Suprapubic skin (tissue), 4 donors: ENCODE measurements at regions not wholly inside any gene's neighbourhood (a gene's known extent, or its start where the extent isn't known, plus 50 kb on each side); places are given as distances from the start of the nearest gene placed in this dataset.

Experiments
- DNase-seq, 2 donors: peaks; one replicate each; pipeline ENCODE4 v3.0.0-alpha.2; 2019; ENCODE audit warnings: low spot score in 2 of 2
- H3K27ac ChIP-seq: fragments of 200-600 bp; sonication (generic); one replicate; pipeline ENCODE4 v1.5.1; 2019
- H3K27me3 ChIP-seq: fragments of 200-600 bp; sonication (generic); one replicate; pipeline ENCODE4 v1.5.1; 2019
- H3K36me3 ChIP-seq: fragments of 200-600 bp; sonication (generic); one replicate; pipeline ENCODE4 v1.5.1; 2019
- H3K4me1 ChIP-seq: fragments of 200-600 bp; sonication (generic); one replicate; pipeline ENCODE4 v1.5.1; 2019
- H3K4me3 ChIP-seq: fragments of 200-600 bp; sonication (generic); one replicate; pipeline ENCODE4 v1.5.1; 2019; ENCODE audit warnings: mild to moderate bottlenecking
- H3K9me3 ChIP-seq: fragments of 200-600 bp; sonication (generic); one replicate; pipeline ENCODE4 v1.5.1; 2019
- EP300 ChIP-seq: sonication (generic); formaldehyde crosslinking; IDR thresholded peaks from one replicate; pipeline ENCODE4 v1.6.1; 2017; ENCODE audit warnings: antibody characterized with exemption
- POLR2A ChIP-seq, 2 donors: fragments of 450-650 bp; IDR thresholded peaks; one replicate each; pipeline ENCODE4 v1.6.1; 2017; ENCODE audit warnings: antibody characterized with exemption in 2 of 2, mild to moderate bottlenecking in 2 of 2, moderate library complexity in 2 of 2
- POLR2AphosphoS5 ChIP-seq, 3 donors: sonication (generic); formaldehyde crosslinking; IDR thresholded peaks; one replicate each; pipeline ENCODE4 v1.6.1; 2017; ENCODE audit warnings: antibody characterized with exemption in 3 of 3
- WGBS: methylation state at CpG from one replicate; pipeline ENCODE4 v1.1.5; 2018; 5-methylcytosine and 5-hydroxymethylcytosine counted together
- TF ChIP-seq, protein P1 (sequence below), 2 donors: fragments of 200-600 bp in 1 of 2; fragments of 450-650 bp in 1 of 2; sonication (generic) in 1 of 2; IDR thresholded peaks; one replicate each; pipeline ENCODE4 v1.5.1; 2016 to 2019; ENCODE audit warnings: antibody characterized with exemption in 2 of 2, mild to moderate bottlenecking in 1 of 2, moderate library complexity in 1 of 2

- DNase-seq = no peak
- Histone ChIP-seq H3K4me1 (peaks cover 5% of the 10 kb centered on the region), H3K36me3 (no peaks in the 10 kb centered on the region), H3K27ac (peak overlapping the region; percentile 76), H3K9me3 (no peaks in the 10 kb centered on the region), H3K27me3 (no peaks in the 10 kb centered on the region), H3K4me3 (no peak overlapping the region)
- 38% methylated on average over 4 of the region's 4 CpGs for WGBS
- TF ChIP-seq POLR2A (IDR thresholded peaks at IDR 0.05) (no peak), POLR2AphosphoS5 (IDR thresholded peaks at IDR 0.05) (no peak), EP300 (no peak)
- TF ChIP-seq, protein P1, sequence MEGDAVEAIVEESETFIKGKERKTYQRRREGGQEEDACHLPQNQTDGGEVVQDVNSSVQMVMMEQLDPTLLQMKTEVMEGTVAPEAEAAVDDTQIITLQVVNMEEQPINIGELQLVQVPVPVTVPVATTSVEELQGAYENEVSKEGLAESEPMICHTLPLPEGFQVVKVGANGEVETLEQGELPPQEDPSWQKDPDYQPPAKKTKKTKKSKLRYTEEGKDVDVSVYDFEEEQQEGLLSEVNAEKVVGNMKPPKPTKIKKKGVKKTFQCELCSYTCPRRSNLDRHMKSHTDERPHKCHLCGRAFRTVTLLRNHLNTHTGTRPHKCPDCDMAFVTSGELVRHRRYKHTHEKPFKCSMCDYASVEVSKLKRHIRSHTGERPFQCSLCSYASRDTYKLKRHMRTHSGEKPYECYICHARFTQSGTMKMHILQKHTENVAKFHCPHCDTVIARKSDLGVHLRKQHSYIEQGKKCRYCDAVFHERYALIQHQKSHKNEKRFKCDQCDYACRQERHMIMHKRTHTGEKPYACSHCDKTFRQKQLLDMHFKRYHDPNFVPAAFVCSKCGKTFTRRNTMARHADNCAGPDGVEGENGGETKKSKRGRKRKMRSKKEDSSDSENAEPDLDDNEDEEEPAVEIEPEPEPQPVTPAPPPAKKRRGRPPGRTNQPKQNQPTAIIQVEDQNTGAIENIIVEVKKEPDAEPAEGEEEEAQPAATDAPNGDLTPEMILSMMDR (IDR thresholded peaks at IDR 0.05) = no peak
Measured at GRCh38 chr3:23041918-23042696, 161.0 kb upstream of the UBE2E2 start.

DNA sequence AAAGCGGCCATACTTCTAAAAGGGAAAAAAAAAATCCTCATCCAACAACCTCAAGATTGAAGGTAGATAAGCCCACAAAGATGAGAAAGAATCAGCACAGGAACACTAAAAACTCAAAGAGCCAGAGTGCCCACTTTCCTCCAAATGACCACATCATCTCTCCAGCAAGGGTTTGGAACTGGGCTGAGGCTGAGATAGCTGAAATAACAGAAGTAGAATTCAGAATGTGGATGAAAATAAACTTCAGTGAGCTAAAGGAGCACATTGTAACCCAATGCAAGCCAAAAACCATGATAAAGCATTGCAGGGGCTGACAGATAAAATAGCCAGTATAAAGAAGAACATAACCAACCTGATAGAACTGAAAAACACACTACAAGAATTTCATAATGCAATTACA, 158.7 kb upstream of the UBE2E2 start:
- H3K27ac ChIP-seq = no peak overlapping the region
- DNase-seq = no peak
- H3K27me3 ChIP-seq = no peaks in the 10 kb centered on the region
- peaks cover 5% of the 10 kb centered on the region for H3K4me1 ChIP-seq
- no peak for TF ChIP-seq POLR2A (IDR thresholded peaks at IDR 0.05)
- TF ChIP-seq, protein P1 (IDR thresholded peaks at IDR 0.05) = no peak
- TF ChIP-seq EP300 = no peak
- no peak for TF ChIP-seq POLR2AphosphoS5 (IDR thresholded peaks at IDR 0.05)
- H3K36me3 ChIP-seq = no peaks in the 10 kb centered on the region
- no peaks in the 10 kb centered on the region for H3K9me3 ChIP-seq
- no peak overlapping the region for H3K4me3 ChIP-seq
- 100% methylated on average over 1 of the region's 1 CpG for WGBS

DNA sequence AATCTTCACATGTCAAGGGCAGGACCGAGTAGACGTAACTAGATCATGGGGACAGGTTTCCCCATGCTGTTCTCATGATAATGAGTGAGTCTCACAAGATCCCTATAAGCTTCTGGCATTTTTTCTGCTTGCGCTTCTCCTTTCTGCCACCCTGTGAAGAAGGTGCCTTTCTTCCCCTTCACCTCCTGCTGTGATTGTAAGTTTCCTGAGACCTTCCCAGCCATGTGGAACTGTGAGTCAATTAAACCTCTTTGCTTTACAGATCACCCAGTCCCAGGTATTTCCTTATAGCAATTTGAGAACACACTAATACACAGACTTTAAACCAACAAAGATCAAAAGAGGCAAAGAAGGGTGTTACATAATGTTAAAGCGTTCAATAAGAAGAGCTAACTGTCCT, 156.6 kb upstream of the UBE2E2 start:
- Histone ChIP-seq H3K36me3 (no peaks in the 10 kb centered on the region), H3K27me3 (no peaks in the 10 kb centered on the region), H3K9me3 (no peaks in the 10 kb centered on the region), H3K27ac (no peak overlapping the region), H3K4me1 (peaks cover 5% of the 10 kb centered on the region), H3K4me3 (no peak overlapping the region)
- WGBS = 94% methylated on average over 4 of the region's 4 CpGs
- no peak for DNase-seq
- TF ChIP-seq EP300 (no peak), POLR2A (IDR thresholded peaks at IDR 0.05) (no peak), POLR2AphosphoS5 (IDR thresholded peaks at IDR 0.05) (no peak)
- TF ChIP-seq, protein P1 (IDR thresholded peaks at IDR 0.05) = no peak

DNA sequence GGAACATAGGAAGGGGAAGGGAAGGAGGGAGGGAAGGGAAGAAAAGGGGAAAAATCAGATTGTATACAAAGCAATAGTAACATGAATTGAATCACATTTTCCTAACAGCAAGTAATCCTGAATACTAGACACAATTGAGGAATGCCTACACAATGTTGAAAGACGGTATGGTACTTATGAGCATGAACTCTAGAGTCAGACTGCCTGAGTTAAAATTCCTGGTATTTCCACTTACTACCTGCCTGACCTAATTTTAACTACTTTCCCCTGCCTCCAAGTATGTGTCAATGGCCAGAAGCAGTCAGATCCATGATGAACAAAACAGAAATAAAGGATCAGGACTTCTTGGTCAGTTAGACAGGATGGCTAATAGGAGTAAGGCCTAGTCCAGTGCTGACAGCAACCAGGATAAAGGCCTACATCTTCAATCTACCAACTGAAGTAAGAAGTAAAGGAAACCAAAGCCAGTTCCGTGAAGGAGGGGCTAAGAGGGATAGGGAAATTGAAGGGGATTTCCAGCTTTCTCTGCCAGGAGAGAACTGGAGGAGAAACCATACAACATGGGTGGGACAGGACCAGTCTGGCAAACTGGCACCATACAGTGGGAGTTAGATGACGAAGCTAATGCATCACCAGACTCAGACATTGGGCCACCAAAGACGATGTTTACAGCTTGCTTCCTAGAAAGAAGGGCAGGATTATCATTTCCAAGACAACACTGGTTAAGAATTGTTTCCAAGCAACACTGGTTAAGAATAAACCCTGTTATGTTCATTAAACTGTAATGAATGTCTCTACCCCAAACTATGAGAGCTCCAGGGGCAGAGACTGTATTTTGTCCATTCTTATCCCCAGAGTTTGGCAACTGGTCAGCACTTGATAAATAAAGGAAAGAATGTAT, 151.6 kb upstream of the UBE2E2 start:
- Histone ChIP-seq H3K9me3 (no peaks in the 10 kb centered on the region), H3K27ac (no peak overlapping the region), H3K4me1 (no peaks in the 10 kb centered on the region), H3K36me3 (no peaks in the 10 kb centered on the region), H3K27me3 (no peaks in the 10 kb centered on the region), H3K4me3 (no peak overlapping the region)
- 79% methylated on average over 4 of the region's 4 CpGs for WGBS
- DNase-seq = no peak
- TF ChIP-seq EP300 = no peak
- TF ChIP-seq POLR2AphosphoS5 (IDR thresholded peaks at IDR 0.05) = no peak
- TF ChIP-seq, protein P1 (IDR thresholded peaks at IDR 0.05) = no peak
- no peak for TF ChIP-seq POLR2A (IDR thresholded peaks at IDR 0.05)

DNA sequence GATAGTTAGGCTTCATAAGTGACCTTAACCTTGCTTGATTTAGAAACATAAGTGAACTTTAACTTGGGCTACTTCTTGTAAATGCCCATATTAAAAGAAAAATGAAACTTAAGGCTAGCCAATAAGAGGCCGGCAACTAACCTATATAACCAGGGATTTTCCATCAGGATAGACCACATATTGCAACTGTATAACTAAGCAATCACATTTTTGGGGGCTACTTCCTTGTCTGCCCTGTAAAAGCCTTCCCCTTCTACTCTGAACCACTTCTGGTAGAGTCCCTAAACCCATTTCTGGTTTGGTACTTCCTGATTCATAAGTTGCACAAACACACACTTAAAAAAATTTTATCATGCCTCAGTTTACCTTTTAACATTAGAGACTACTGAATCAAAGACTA, 150.9 kb upstream of the UBE2E2 start:
- Histone ChIP-seq H3K27me3 (no peaks in the 10 kb centered on the region), H3K27ac (no peak overlapping the region), H3K4me3 (no peak overlapping the region), H3K4me1 (no peaks in the 10 kb centered on the region), H3K36me3 (no peaks in the 10 kb centered on the region), H3K9me3 (no peaks in the 10 kb centered on the region)
- TF ChIP-seq, protein P1 (IDR thresholded peaks at IDR 0.05) = no peak
- TF ChIP-seq POLR2A (IDR thresholded peaks at IDR 0.05) (no peak), EP300 (no peak), POLR2AphosphoS5 (IDR thresholded peaks at IDR 0.05) (no peak)
- 97% methylated on average over 1 of the region's 1 CpG for WGBS
- DNase-seq = no peak
